Activated CD4-positive, alpha-beta T cell treated with anti-CD3 and anti-CD28 coated beads, Interleukin-2, amount 50 U/mL, for 4 hours (primary cell): ENCODE measurements at regions not wholly inside any gene's neighbourhood (a gene's known extent, or its start where the extent isn't known, plus 50 kb on each side); places are given as distances from the start of the nearest gene placed in this dataset.
"Not testable (repeated sequence)": the region's sequence is repeated elsewhere in the genome, so short reads cannot be mapped to it uniquely, and the experiment has no call there.

Source experiments
- DNase-seq, 2 experiments: peaks; one replicate each; pipeline ENCODE4 v3.0.0-alpha.2; 2020

- DNase-seq, result not testable (repeated sequence)
Measured at GRCh38 chr10:22467393-22467792, 122.1 kb downstream of the SPAG6 start.

- no peak for DNase-seq
Measured at GRCh38 chr10:22468570-22469320, 123.4 kb downstream of the SPAG6 start.

- no peak for DNase-seq
Measured at GRCh38 chr10:22473044-22473443, 127.7 kb downstream of the SPAG6 start.

- DNase-seq, result no peak
Measured at GRCh38 chr10:22473459-22473858, 128.2 kb downstream of the SPAG6 start.

- peak; percentile 5 to 6 for DNase-seq
Measured at GRCh38 chr10:22475651-22476600, 130.6 kb downstream of the SPAG6 start.

GRCh38 chr10:22476601-22477321 is 131.5 kb downstream of the SPAG6 start:
- no peak for DNase-seq

- no peak for DNase-seq
Measured at GRCh38 chr10:22477334-22478287, 132.3 kb downstream of the SPAG6 start.

GRCh38 chr10:22478555-22479334 is 133.4 kb downstream of the SPAG6 start:
- DNase-seq, result no peak

GRCh38 chr10:22479419-22479818 is 134.1 kb downstream of the SPAG6 start:
- DNase-seq, result no peak

GRCh38 chr10:22481106-22481505 is 135.8 kb downstream of the SPAG6 start:
- no peak for DNase-seq

- no peak for DNase-seq
Measured at GRCh38 chr10:22481687-22482539, 136.6 kb downstream of the SPAG6 start.

GRCh38 chr10:22483132-22483531 is 137.8 kb downstream of the SPAG6 start:
- no peak for DNase-seq
